DMS153 treated with DMSO at 0.1 percent for 48 hours (cell line): ENCODE measurements at regions not wholly inside any gene's neighbourhood (a gene's known extent, or its start where the extent isn't known, plus 50 kb on each side); places are given as distances from the start of the nearest gene placed in this dataset.

Experiments used
- DNase-seq: peaks from one replicate; lab custom pipeline; 2025; ENCODE audit not compliant: unreplicated experiment; lab: John Stamatoyannopoulos, UW

GRCh38 chr11:81071606-81072005, 1630.8 kb upstream of the TENM4 start:
- no peak for DNase-seq

DNA sequence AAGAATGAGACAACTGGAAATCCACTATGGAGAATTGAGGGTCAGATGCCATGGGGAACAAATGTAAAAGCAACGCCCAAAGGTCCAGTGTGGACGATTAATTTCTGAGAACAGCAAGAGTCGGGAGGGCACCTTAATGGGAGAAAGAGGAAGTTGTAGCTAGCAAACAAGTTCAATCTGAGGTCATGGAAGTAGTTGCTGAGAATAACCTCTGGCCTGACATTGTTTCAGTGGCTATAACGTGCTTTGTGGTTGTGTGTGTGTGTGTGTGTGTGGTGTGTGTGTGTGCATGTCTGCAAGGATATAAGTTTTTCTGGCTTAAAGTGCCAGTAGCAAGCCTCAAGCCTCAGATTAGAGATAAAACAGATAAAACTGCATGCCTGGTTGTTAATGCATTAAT, 1630.1 kb upstream of the TENM4 start:
- DNase-seq: no peak

DNA sequence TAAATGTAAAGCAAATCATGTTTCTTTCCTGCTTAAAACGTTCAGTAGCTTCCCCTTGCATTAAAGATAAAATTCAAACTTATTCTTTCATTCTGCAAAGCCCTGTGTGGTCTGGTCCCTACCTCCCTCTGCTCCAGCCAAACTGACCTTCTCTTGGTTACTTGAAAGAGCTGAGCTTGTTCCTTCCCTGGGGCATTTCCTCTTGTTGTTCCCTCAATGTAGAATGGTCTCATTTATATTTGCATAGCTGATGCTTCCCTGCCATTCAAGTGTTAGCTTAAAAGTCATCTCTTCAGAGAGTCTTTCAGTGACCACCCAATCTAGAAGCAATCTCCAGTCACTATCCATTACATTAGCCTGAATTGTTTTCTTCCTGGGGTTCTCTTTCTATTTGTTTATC, 1618.5 kb upstream of the TENM4 start:
- DNase-seq: no peak

- no peak for DNase-seq
Measured at GRCh38 chr11:81052344-81053158, 1611.7 kb upstream of the TENM4 start.

GRCh38 chr11:81039916-81040524, 1599.2 kb upstream of the TENM4 start:
- DNase-seq: no peak

DNA sequence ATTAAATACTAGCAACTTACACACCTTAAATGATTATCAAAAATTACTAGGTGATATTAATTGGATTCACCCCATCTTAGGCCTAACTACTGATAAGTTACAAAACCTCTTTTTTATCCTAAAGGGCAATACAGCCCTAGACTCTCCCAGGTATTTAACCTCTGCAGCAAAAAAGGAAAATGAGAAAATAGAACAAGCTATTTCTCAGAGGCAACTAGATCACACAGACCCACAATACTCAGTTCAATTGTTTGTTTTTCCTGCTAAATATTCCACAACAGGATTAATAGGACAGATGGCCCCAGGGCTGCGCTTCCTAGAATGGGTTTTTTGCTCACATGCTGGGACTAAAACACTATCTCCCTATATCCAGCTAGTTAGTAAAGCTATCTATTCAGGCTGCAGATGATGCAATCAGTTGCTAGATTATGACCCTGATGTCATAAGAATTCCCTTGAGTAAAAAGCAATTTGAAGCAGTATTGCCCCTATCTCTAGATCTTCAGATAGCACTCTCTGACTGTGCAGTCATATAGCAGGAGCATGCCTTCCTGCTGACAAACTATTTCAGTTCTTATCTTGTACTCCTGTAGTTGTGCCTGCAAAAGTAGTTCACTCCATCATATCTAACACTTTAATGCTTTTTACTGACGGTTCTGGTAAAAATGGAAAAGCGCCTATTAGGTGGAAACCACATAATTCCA, 1595.5 kb upstream of the TENM4 start:
- no peak for DNase-seq

DNA sequence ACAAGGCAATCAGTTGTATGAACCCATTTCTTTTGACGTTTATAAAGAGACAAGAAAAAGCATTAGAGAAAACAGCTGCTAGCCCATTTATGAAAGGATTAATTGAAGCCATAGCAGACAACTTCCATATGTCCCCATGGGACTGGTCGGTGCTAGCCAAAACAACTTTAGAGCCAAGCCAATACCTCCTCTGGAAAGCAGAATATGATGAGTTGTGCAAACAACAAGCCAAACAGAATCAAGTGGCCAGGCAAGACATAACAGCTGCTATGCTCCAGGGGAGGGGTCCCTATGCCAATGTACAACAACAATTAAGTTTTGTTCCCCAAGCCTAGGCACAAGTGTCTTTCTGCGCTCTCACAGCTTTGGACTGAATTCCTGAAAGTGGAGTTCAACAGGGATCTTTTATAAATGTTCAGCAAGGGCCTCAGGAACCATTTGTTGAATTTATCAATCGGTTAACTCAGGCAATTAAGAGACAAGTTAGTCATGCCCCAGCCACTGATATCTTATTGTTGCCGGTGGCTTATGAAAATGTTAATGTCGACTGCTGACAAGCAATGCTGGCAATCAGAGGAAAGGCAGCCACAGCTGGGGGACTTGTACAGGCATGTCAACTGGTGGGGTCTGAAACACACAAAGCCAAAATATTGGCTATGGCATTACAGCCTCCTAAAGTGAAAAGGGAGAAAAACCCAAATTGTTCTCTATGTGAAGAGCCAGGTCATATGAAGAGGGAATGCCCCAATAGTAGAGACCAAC, 1593.1 kb upstream of the TENM4 start:
- no peak for DNase-seq

GRCh38 chr11:81032906-81033305, 1592.1 kb upstream of the TENM4 start:
- DNase-seq: no peak

- DNase-seq: no peak
Measured at GRCh38 chr11:81030186-81030585, 1589.4 kb upstream of the TENM4 start.

- DNase-seq: no peak
Measured at GRCh38 chr11:81026032-81026431, 1585.2 kb upstream of the TENM4 start.

DNA sequence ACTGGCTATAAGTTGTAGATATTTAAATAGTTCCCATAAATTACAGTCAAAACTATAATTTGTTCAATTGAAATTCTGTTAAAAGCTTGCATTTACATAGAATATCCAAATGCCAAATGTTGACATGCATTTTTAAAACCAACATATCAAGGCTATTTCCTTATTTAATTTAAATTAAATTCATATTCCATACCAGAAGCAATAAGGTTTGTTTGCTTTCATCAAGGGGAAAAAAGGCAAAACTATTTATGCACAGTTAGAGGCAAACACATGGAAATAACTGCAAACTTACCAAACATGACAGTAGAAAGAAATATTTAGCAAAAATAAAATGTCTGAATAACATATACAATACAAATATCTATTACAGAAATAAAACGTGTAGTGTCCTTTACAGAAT, 1581.2 kb upstream of the TENM4 start:
- DNase-seq: no peak

DNA sequence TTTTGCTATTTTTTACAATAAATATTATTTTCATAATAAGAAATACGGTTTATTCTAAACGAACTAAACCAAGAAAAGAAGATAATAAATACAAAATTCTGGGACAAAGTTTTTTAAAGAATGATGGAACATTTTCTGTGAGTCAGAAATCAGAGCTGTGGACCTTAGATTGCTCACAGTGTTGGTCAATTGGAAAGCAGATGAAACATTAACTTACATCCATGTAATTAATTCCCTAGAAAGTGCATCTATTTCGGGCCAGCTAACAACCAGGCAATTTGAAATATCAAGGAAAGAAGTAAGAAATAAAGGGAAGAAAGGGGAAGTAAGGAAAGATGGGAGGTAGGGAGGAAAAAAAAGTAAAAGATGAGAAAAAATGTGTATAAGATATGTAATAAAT, 1569.8 kb upstream of the TENM4 start:
- no peak for DNase-seq

DNA sequence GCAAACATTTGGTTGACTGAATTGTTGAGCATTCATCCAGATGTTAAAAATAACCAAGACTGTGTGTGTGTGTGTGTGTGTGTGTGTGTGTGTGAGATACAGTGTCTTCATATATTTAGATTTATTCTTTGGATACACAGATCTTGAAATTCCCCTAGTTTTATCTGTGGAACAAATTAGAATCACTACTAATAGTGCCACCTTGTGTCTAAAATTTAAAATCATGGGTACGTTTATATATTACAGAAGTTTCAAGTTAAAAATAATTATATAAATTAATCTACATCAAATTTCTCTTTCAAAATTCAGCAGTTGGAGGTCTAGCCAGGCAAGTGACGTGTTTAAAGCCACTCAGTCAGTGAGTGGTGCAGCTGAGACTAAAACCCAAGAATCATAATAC, 1566.2 kb upstream of the TENM4 start:
- no peak for DNase-seq

DNA sequence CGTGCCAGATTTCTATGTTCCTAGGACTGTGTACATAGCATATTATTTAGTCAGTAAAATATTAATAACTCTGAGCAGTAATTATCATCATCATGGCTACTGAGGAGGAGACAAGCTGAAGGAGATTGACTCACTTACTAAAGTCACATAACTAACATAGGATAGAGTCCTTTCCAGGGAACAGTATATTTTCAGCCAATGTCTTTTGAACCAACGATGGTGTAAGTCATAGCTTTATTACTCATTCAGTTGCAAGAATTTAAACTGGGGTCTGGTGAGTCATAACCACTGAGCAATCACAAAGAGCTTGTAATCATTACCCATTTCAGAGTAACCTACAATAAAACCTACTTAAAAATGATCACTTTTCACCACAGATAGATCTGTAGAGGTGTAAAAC, 1564.8 kb upstream of the TENM4 start:
- no peak for DNase-seq

DNA sequence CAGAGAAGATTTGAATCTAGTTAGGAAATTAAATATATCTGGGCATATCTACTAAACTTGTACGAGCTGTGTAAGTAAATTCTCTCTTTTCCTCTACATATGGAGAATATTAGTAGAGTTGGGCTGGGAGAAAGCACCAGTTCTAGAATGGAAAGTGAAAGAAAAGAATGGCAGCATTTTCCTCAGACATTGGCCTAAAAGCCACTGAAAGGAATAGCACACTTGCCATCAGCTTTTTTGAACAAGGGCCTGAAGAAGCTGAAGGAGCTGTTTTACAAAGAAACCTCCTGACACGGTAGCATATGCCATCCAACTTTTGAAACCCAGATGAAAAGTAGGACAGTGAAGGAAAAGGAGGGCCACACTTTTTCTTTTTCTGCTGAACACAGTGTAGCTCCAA, 1563.7 kb upstream of the TENM4 start:
- no peak for DNase-seq

DNA sequence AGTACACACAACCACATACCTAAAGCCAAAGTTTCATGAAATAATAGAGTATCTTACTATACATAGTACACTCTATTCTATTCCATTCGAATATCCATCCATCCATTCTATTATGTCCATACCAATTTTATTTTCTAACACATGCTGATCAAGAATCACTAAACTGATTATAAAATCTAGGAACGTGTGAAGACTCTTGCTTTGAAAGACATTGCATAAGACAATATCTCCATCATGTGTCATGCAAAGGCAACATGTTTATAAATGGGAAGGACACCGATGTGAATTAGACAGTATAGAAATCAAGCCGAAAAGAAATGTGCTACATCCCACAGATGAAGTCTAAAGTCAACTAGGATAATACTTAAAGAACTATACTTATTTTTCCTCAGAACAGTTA, 1561.5 kb upstream of the TENM4 start:
- DNase-seq: no peak

GRCh38 chr11:81000735-81001134, 1559.9 kb upstream of the TENM4 start:
- no peak for DNase-seq

- DNase-seq: no peak
Measured at GRCh38 chr11:81000334-81000733, 1559.5 kb upstream of the TENM4 start.

DNA sequence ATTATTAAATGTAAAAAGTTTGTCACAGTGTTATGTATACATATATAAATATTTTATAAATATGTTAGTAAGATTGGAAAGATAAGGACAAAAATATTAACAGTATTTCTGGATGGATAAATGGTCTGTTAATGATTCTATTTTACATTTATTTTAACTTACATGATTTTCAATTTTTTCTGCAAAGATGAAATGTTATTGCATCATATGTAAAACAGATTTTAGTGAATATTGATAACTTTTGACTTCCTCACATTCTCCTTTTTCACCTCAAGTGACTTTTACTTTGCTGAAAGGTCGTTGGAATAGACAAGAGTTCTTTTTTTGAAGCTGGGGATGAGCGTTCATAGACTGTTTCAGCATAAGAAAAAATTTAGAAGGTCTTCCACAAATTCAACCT, 1554.7 kb upstream of the TENM4 start:
- DNase-seq: no peak

GRCh38 chr11:80993536-80993935, 1552.7 kb upstream of the TENM4 start:
- DNase-seq: no peak

- no peak for DNase-seq
Measured at GRCh38 chr11:80990885-80991284, 1550.1 kb upstream of the TENM4 start.

DNA sequence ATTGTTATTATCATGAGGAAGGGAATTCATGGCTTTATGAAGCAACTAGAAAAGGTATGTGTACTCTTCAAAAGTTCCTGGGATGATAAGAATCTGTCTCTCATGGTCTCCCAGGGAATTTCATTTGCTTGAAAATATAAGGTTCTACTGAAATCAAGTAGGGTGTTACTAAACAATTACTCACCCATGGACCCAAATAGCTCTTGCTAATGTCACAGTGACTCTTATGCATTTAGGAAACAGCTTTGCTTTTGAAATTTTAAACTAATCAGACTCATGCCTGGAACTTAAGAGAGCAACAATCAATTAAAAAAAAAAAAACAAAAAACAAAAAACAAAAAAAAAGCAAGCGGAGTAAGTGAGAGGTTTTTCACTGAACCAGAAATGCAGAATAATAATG, 1546.3 kb upstream of the TENM4 start:
- DNase-seq: no peak
